GM18870 (cell line): ENCODE measurements at regions not wholly inside any gene's neighbourhood (a gene's known extent, or its start where the extent isn't known, plus 50 kb on each side); places are given as distances from the start of the nearest gene placed in this dataset.
"Not testable (repeated sequence)": the region's sequence is repeated elsewhere in the genome, so short reads cannot be mapped to it uniquely, and the experiment has no call there.

ENCODE experiments used
- ATAC-seq: cut with Tn5 transposase; IDR thresholded peaks from one replicate; pipeline ENCODE4 v1.9.1; 2021; ENCODE audit warnings: moderate library complexity; ENCODE audit not compliant: unreplicated experiment

GRCh38 chrX:109875831-109876230, 127.1 kb upstream of the TMEM164 start:
- ATAC-seq = no peak

- no peak for ATAC-seq
These were observed 124.7 kb upstream of the TMEM164 start for GRCh38 chrX:109878236-109878635.

DNA sequence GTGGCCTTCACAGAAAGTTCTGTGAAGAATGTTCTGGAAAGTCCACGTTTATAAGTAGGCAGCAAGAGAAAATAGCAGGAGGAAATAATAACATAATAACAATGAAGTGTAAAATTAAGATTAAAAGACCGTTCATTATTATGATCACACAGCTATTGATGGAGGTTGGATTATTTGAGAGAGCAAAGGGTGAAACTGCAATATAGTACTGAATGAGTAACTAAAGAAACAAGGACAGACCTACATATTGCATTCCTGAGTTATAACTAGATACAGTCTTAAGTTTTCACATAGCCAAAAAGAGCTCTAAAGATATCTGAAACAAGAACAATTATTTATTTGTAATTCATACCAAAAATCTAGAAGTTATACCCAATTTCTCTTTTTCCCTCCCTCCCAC, 122.9 kb upstream of the TMEM164 start:
- ATAC-seq = no peak

DNA sequence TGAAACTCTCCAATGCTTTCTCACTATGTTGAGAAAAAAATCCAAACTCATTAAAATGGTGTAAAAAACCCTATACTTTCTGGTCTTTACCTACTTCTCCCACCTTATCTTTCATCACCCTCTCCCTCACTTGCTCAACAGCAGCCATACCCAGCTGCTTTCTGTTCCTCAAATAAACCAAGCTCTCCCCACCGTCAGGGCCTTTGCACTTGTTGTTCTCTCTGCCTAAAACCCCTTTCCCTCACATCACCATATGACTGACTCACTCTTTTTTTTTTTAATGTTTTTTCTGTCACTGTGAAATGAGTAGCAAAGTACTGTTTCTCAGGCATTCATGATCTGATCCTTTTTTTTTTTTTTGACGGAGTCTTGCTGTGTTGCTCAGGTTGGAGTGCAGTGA, 122.3 kb upstream of the TMEM164 start:
- ATAC-seq = peak; percentile 94

- ATAC-seq = no peak
These were observed 116.7 kb upstream of the TMEM164 start for GRCh38 chrX:109886122-109886761.

GRCh38 chrX:109889289-109890006, 113.5 kb upstream of the TMEM164 start:
- ATAC-seq = peak; percentile 64

- ATAC-seq = no peak
These were observed 112.6 kb upstream of the TMEM164 start for GRCh38 chrX:109890300-109890699.

GRCh38 chrX:109890910-109891502, 111.9 kb upstream of the TMEM164 start:
- peak; percentile 52 for ATAC-seq

DNA sequence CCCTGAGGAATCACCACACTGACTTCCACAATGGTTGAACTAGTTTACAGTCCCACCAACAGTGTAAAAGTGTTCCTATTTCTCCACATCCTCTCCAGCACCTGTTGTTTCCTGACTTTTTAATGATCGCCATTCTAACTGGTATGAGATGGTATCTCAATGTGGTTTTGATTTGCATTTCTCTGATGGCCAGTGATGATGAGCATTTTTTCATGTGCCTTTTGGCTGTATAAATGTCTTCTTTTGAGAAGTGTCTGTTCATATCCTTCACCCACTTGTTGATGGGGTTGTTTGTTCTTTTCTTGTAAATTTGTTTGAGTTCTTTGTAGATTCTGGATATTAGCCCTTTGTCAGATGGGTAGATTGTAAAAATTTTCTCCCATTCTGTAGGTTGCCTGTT, 106.9 kb upstream of the TMEM164 start:
- not testable (repeated sequence) for ATAC-seq

DNA sequence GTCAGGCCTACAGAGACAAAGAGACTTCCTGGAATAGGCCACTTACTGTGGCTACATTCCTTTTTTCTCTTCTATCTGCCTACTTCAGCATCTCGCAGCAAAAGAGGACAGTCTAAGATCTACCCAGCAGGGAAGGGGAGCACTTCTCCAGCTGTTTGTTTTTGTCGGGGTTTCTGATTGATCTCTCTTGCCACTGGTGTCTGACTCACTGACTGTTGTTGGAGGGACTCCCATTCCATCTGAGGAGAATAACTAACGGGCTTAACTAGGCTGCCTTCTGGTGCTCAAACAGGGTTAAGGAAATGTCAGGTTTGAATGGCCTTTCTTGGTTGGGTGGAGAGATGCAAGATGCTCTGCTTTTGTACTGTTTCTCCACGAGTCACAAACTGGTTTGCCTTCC, 100.2 kb upstream of the TMEM164 start:
- no peak for ATAC-seq

- no peak for ATAC-seq
These were observed 91.9 kb upstream of the TMEM164 start for GRCh38 chrX:109911046-109911445.

DNA sequence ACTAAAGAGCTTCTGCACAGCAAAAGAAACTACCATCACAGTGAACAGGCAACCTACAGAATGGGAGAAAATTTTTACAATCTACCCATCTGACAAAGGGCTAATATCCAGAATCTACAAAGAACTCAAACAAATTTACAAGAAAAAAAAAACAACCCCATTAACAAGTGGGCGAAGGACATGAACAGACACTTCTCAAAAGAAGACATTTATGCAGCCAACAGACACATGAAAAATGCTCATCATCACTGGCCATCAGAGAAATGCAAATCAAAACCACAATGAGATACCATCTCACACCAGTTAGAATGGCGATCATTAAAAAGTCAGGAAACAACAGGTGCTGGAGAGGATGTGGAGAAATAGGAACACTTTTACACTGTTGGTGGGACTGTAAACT, 89.9 kb upstream of the TMEM164 start:
- not testable (repeated sequence) for ATAC-seq

GRCh38 chrX:109914114-109914849, 88.6 kb upstream of the TMEM164 start:
- no peak for ATAC-seq

GRCh38 chrX:109918753-109919152, 84.2 kb upstream of the TMEM164 start:
- no peak for ATAC-seq

DNA sequence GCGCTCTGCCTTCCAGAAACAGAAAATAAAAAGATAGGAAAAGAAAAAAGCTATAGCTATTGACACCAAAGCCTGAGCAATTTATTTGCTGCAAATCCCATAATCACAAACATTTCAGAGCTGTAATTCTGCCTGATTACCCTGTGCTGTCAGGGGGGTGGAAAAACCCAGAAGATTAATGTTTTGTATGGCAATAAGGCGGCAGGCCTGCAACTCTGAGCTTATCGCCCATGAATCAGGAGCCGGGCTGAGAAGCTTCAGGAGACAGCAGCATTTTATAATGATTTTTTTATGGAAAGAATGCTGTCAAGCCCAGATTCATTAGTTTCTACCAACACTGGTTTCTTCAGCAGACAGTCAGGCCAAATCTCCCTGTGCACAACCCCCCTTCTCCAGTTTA, 82.6 kb upstream of the TMEM164 start:
- ATAC-seq = no peak

GRCh38 chrX:109920868-109921267, 82.0 kb upstream of the TMEM164 start:
- no peak for ATAC-seq

DNA sequence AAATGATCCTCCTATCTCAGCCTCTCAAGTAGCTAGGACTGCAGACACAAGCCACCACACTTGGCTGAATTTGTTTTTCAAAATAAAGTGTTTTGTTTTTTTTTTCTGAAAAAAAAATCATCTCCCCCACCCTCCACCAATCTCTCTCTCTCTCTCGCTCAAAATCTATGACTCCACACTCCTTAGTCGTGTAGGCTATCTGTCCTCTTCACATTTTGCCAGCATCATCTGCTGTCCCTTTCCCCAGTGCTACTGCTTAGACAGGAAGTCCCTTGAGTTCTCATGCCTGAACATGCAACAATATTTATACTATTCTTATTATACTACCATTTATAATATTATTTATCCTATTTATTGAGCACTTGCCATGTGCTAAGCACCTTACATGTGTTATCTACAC, 80.7 kb upstream of the TMEM164 start:
- no peak for ATAC-seq

GRCh38 chrX:109925003-109925402, 77.9 kb upstream of the TMEM164 start:
- ATAC-seq = not testable (repeated sequence)

DNA sequence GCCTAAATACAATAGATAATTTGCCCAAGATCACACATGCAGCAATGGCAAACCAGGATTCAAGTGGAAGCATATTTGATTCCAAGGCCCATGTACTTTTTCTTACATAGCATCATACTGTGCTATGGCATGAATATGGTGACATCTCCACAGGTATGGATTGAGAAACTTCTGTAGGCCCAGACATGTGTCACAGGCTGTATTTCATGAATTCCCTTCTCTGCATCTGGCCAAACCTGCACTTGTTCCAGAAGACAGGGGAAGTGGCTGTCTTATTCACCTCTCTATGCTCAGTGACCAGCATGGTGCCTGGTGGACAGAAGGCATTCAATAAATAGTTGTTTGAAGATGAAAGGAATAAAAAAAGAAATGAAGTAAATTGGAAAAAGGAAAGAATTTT, 77.3 kb upstream of the TMEM164 start:
- no peak for ATAC-seq

DNA sequence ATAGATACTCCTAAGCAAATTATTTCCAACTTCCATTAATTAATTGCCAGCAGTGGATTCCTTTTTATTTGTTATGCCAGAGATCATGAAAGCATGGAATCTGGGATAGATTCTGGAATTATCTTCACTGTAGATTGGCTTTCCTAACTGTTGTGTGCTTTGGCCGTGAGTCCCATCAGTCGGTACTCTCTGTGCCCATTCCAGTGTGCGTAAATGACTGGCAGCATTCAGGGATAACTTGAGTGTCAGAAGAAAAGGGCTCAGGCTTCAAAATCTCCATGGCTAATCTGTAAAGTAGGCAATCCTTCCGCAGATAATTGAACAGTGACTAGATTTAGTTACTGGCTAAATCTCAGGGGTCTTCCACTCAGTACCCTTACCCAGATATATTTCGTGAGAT, 76.8 kb upstream of the TMEM164 start:
- ATAC-seq = no peak

DNA sequence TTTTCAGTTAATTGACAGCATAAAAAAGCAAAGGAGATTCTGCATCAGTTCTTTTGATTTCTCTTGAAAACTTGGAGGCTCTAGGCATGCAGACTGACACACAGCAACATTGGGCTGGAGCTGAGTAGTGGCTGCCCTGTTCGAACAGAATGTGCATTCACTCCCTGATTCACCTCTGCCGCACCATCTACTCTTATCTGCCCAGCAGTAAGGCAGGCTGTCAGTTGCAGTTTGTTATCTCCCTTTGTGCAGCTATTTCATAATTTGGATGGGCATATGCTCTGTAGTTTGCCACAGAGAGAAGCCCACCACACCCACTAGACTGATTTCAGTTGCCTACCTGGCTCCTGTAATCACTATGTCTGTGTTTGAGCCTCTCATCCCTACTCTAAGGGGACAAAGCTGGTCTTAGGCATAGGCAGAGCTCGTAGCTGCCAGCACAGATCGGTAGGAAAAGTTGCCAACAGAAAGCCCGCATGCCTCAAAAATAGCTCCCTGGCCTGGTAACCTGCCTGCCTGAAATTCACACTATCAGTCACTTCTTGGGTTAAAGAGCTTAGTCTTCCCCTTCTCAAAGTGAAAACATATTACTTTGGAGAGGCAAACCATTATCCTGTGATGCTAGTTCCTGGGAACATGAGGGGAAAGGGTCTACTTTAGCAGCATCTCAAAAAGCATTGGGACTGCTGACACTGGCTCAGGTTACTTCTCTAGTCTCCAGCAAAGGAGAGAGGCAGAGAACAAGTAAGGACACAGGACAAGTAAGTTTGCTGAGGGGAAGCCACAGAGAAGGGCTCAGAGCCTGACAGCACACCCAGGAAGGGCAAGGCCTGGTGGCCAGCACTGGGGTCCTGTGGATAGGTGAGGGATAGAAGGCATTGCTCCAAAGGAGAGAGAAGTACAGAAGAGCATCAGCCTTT, 75.9 kb upstream of the TMEM164 start:
- ATAC-seq = no peak
